Lower lobe of right lung (tissue), 2 donors: ENCODE measurements at regions not wholly inside any gene's neighbourhood (a gene's known extent, or its start where the extent isn't known, plus 50 kb on each side); places are given as distances from the start of the nearest gene placed in this dataset.

ENCODE experiments used
- ATAC-seq, 2 donors: fragments of 200-7000 bp; cut with Tn5 transposase; one replicate each; pipeline ENCODE4 v1.9.1; 2020 to 2022; ENCODE audit warnings: mild to moderate bottlenecking in 2 of 2, moderate library complexity in 2 of 2
- DNase-seq: peaks from one replicate; pipeline ENCODE4 v3.0.0-alpha.2; 2020
- H3K27ac ChIP-seq: fragments of 200-600 bp; one replicate; pipeline ENCODE4 v1.8.0; 2022
- H3K27me3 ChIP-seq: fragments of 200-600 bp; one replicate; pipeline ENCODE4 v1.8.0; 2022; ENCODE audit warnings: low read depth
- H3K36me3 ChIP-seq: fragments of 200-600 bp; one replicate; pipeline ENCODE4 v1.8.0; 2022; ENCODE audit warnings: mild to moderate bottlenecking
- H3K4me1 ChIP-seq: fragments of 200-600 bp; one replicate; pipeline ENCODE4 v1.8.0; 2022
- H3K4me3 ChIP-seq: fragments of 200-600 bp; one replicate; pipeline ENCODE4 v1.8.0; 2022; ENCODE audit warnings: mild to moderate bottlenecking
- H3K9me3 ChIP-seq: fragments of 200-600 bp; one replicate; pipeline ENCODE4 v1.8.0; 2022
- CTCF ChIP-seq: fragments of 200-600 bp; IDR thresholded peaks from one replicate; pipeline ENCODE4 v1.8.0; 2022; ENCODE audit warnings: antibody characterized with exemption, mild to moderate bottlenecking
- intact Hi-C: fragments of 100-400 bp; cut with DNase I; formaldehyde crosslinking; loops from one replicate; pipeline ENCODE4 v1.11.0; 2022
- donor health status: DM: no; HTN: yes; CAD: no; lungs with severe emphysema.

- Histone ChIP-seq H3K27me3 (peaks cover 17% of the 10 kb centered on the region), H3K36me3 (no peaks in the 10 kb centered on the region), H3K4me1 (no peaks in the 10 kb centered on the region), H3K9me3 (no peaks in the 10 kb centered on the region), H3K27ac (no peak overlapping the region), H3K4me3 (no peak overlapping the region)
- DNase-seq (no peak), ATAC-seq (no peak)
- intact Hi-C loops = no loop called here
- no peak for TF ChIP-seq CTCF
Observed at GRCh38 chr2:2701813-2702212, 370.7 kb upstream of the MYT1L start.

DNA sequence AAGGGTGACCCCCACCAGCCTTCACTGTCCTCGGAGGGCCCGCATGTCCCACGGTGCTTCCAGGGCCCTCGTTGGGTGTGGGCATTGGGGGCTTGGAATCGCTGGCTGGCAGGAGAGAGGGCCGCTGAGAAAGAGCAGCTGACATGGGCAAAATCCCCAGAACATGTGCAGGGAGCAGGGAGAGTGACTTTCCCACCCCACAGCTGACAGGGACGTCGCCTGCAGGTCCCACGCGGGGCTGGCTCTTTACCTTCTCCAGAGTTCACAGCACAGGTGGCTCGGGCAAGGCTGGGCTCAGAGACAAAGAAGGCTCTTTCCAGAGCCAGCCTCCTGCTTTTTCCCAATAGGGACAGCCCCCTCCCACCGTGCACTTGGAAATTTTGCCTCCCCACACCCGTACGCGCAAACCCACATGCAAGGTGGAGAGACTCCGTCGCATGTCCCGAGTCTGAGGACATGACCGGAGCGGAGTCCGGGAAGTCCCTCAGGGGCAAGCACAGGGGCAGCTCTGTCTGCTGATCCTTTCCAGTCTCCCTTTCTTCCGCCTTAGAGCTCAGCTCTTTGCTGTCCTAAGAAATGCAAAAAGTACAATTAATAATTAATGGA is 370.2 kb upstream of the MYT1L start:
- no peaks in the 10 kb centered on the region for H3K9me3 ChIP-seq
- H3K4me1 ChIP-seq = no peaks in the 10 kb centered on the region
- no peak for TF ChIP-seq CTCF
- intact Hi-C loops = no loop called here
- no peaks in the 10 kb centered on the region for H3K36me3 ChIP-seq
- peaks cover 17% of the 10 kb centered on the region for H3K27me3 ChIP-seq
- no peak overlapping the region for H3K27ac ChIP-seq
- no peak for ATAC-seq
- no peak for DNase-seq
- H3K4me3 ChIP-seq = no peak overlapping the region

DNA sequence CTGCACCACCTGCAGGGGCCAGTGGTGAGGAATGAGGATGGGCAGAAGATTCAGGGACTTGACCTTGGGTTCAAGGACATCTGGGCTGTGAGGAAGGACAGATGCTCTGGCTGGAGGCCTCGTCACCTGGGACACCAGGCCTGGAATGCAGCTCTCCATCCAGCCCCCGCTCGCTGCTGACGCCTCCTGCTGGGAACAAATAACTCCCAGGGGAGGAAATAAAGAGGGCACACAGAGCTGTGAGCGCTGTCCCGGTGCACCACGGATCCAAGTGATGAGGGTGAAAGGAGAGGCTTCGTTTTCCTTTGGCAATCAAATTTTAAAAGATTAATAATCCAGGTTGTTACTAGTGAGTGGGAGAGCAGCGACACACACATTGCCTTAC is 368.0 kb upstream of the MYT1L start:
- Histone ChIP-seq H3K27me3 (peaks cover 6% of the 10 kb centered on the region), H3K4me1 (no peaks in the 10 kb centered on the region), H3K36me3 (no peaks in the 10 kb centered on the region), H3K9me3 (no peaks in the 10 kb centered on the region), H3K27ac (no peak overlapping the region), H3K4me3 (no peak overlapping the region)
- intact Hi-C loops = no loop called here
- no peak for TF ChIP-seq CTCF
- ATAC-seq (no peak), DNase-seq (no peak)

- Histone ChIP-seq H3K27me3 (peaks cover 6% of the 10 kb centered on the region), H3K9me3 (no peaks in the 10 kb centered on the region), H3K4me3 (no peak overlapping the region), H3K27ac (no peak overlapping the region), H3K36me3 (no peaks in the 10 kb centered on the region), H3K4me1 (no peaks in the 10 kb centered on the region)
- DNase-seq (no peak), ATAC-seq (no peak)
- no peak for TF ChIP-seq CTCF
- intact Hi-C loops = no loop called here
Observed at GRCh38 chr2:2698182-2699120, 367.4 kb upstream of the MYT1L start.

GRCh38 chr2:2696733-2697455 is 365.8 kb upstream of the MYT1L start:
- TF ChIP-seq CTCF = no peak
- intact Hi-C loops = no loop called here
- H3K36me3 ChIP-seq = no peaks in the 10 kb centered on the region
- H3K4me3 ChIP-seq = no peak overlapping the region
- no peaks in the 10 kb centered on the region for H3K4me1 ChIP-seq
- DNase-seq (no peak), ATAC-seq (no peak)
- H3K27ac ChIP-seq = no peak overlapping the region
- no peaks in the 10 kb centered on the region for H3K9me3 ChIP-seq
- H3K27me3 ChIP-seq = no peaks in the 10 kb centered on the region
